MCF 10A (cell line): ENCODE measurements at regions not wholly inside any gene's neighbourhood (a gene's known extent, or its start where the extent isn't known, plus 50 kb on each side); places are given as distances from the start of the nearest gene placed in this dataset.

Experiments used
- BruUV-seq: library from RNA; stranded (reverse); fragments of 400-500 nt; replicated peaks from 2 replicates; lab custom pipeline; 2021; lab: Mats Ljungman, UMichigan
- CTCF ChIA-PET: fragments of 300-600 bp; sonication (Branson Sonifier 250); formaldehyde crosslinking; extraction: SDS; loops from one replicate; lab custom pipeline; 2021; ENCODE audit warnings: antibody characterized with exemption, inconsistent platforms; lab: Yijun Ruan, JAX
- POLR2A ChIA-PET: fragments of 300-600, 350-650 bp; sonication (Branson Sonifier 250); formaldehyde crosslinking; extraction: SDS; loops from one replicate; lab custom pipeline; 2020; ENCODE audit warnings: antibody characterized with exemption, inconsistent platforms; lab: Yijun Ruan, JAX
- DNase-seq: peaks from one replicate; pipeline ENCODE4 v3.0.0-alpha.2; 2018; ENCODE audit not compliant: unreplicated experiment
- H3K27ac Mint-ChIP-seq: one replicate; pipeline ENCODE4 v1.8.0; 2022; ENCODE audit warnings: mild to moderate bottlenecking, low read depth, mixed read lengths; ENCODE audit not compliant: unreplicated experiment
- H3K27me3 Mint-ChIP-seq: one replicate; pipeline ENCODE4 v1.8.0; 2022; ENCODE audit warnings: mixed read lengths; ENCODE audit not compliant: insufficient read depth, unreplicated experiment
- H3K36me3 Mint-ChIP-seq: one replicate; pipeline ENCODE4 v1.8.0; 2022; ENCODE audit warnings: mild to moderate bottlenecking, moderate library complexity, mixed read lengths; ENCODE audit not compliant: insufficient read depth, unreplicated experiment
- H3K4me1 Mint-ChIP-seq: one replicate; pipeline ENCODE4 v1.8.0; 2022; ENCODE audit warnings: mixed read lengths; ENCODE audit not compliant: insufficient read depth, unreplicated experiment
- H3K4me3 Mint-ChIP-seq: one replicate; pipeline ENCODE4 v1.8.0; 2022; ENCODE audit warnings: mild to moderate bottlenecking, moderate library complexity, mixed read lengths; ENCODE audit not compliant: unreplicated experiment
- H3K9me3 Mint-ChIP-seq: one replicate; pipeline ENCODE4 v1.8.0; 2022; ENCODE audit warnings: mixed read lengths; ENCODE audit not compliant: unreplicated experiment
- CTCF ChIP-seq: fragments of 200-600 bp; IDR thresholded peaks from one replicate; pipeline ENCODE4 v1.8.0; 2022; ENCODE audit warnings: antibody characterized with exemption, mild to moderate bottlenecking; ENCODE audit not compliant: unreplicated experiment
- intact Hi-C: fragments of 100-400 bp; cut with micrococcal nuclease; formaldehyde crosslinking; loops from 2 replicates; pipeline ENCODE4 v1.14.1; 2022

GRCh38 chr3:16740515-16740914, 135.3 kb upstream of the DAZL start:
- peak overlapping the region; percentile 82 for H3K27ac Mint-ChIP-seq

GRCh38 chr3:16741103-16741758, 136.0 kb upstream of the DAZL start:
- Mint-ChIP-seq H3K27me3 (no peaks in the 10 kb centered on the region), H3K4me3 (peak overlapping the region; percentile 13), H3K27ac (peak overlapping the region; percentile 82), H3K9me3 (no peaks in the 10 kb centered on the region), H3K36me3 (no peaks in the 10 kb centered on the region), H3K4me1 (peaks cover 28% of the 10 kb centered on the region)
- no TSS peak for BruUV-seq
- POLR2A ChIA-PET: no interaction called here
- DNase-seq: peak; percentile 92
- no peak for TF ChIP-seq CTCF
- CTCF ChIA-PET: no interaction called here
- intact Hi-C loops: no loop called here

More at GRCh38 chr3:16740515-16740914, 135.3 kb upstream of the DAZL start:
- CTCF ChIA-PET: no interaction called here
- H3K27me3 Mint-ChIP-seq: no peaks in the 10 kb centered on the region
- no peaks in the 10 kb centered on the region for H3K9me3 Mint-ChIP-seq
- peaks cover 23% of the 10 kb centered on the region for H3K4me1 Mint-ChIP-seq
- peak; percentile 58 for DNase-seq
- H3K36me3 Mint-ChIP-seq: no peaks in the 10 kb centered on the region
- no TSS peak for BruUV-seq
- intact Hi-C loops: no loop called here
- TF ChIP-seq CTCF: no peak
- POLR2A ChIA-PET: interaction anchor here (0.7 kb wide), 1 partner anchor 350 kb away, joined by 3 read pairs; no protein-coding TSS in a partner anchor
- H3K4me3 Mint-ChIP-seq: no peak overlapping the region

GRCh38 chr3:16741890-16742289, 136.7 kb upstream of the DAZL start:
- Mint-ChIP-seq H3K36me3 (no peaks in the 10 kb centered on the region), H3K4me3 (no peak overlapping the region), H3K27me3 (no peaks in the 10 kb centered on the region), H3K27ac (peak overlapping the region; percentile 82), H3K9me3 (no peaks in the 10 kb centered on the region), H3K4me1 (peaks cover 28% of the 10 kb centered on the region)
- intact Hi-C loops: no loop called here
- POLR2A ChIA-PET: no interaction called here
- BruUV-seq: no TSS peak
- no peak for TF ChIP-seq CTCF
- CTCF ChIA-PET: no interaction called here
- DNase-seq: no peak

GRCh38 chr3:16743276-16743675, 138.1 kb upstream of the DAZL start:
- no TSS peak for BruUV-seq
- Mint-ChIP-seq H3K36me3 (no peaks in the 10 kb centered on the region), H3K4me3 (no peak overlapping the region), H3K9me3 (no peaks in the 10 kb centered on the region), H3K27ac (no peak overlapping the region), H3K4me1 (peaks cover 28% of the 10 kb centered on the region), H3K27me3 (no peaks in the 10 kb centered on the region)
- ChIA-PET CTCF (no interaction called here), POLR2A (no interaction called here)
- intact Hi-C loops: no loop called here
- no peak for TF ChIP-seq CTCF
- no peak for DNase-seq
